HL-60 (cell line): ENCODE measurements at regions not wholly inside any gene's neighbourhood (a gene's known extent, or its start where the extent isn't known, plus 50 kb on each side); places are given as distances from the start of the nearest gene placed in this dataset.

Source experiments
- DNase-seq, 2 experiments: peaks; one replicate each; pipeline ENCODE4 v3.0.0-alpha.2; 2010 to 2020; ENCODE audit warnings: low read depth in 1 of 2, low spot score in 1 of 2
- H3K27ac ChIP-seq: fragments of 250-450 bp; sonication (Bioruptor Pico); replicated peaks from 2 replicates; pipeline ENCODE4 v1.5.1; 2020; ENCODE audit warnings: mild to moderate bottlenecking, moderate library complexity
- H3K27me3 ChIP-seq: fragments of 250-450 bp; sonication (Bioruptor Pico); 2 replicates; pipeline ENCODE4 v1.5.1; 2021; ENCODE audit warnings: mild to moderate bottlenecking, moderate library complexity; ENCODE audit not compliant: insufficient read depth, poor library complexity, severe bottlenecking
- H3K4me3 ChIP-seq: replicated peaks from 2 replicates; pipeline ENCODE4 v1.5.1; 2011; ENCODE audit warnings: mild to moderate bottlenecking, control low read depth, low read length; ENCODE audit not compliant: insufficient read depth
- GABPA ChIP-seq: IDR thresholded peaks from 2 replicates; pipeline ENCODE4 v1.6.1; 2012; ENCODE audit warnings: low read depth
- POLR2AphosphoS5 ChIP-seq: IDR thresholded peaks from 2 replicates; pipeline ENCODE4 v1.6.1; 2012; ENCODE audit warnings: low read depth
- SPI1 ChIP-seq: IDR thresholded peaks from 2 replicates; pipeline ENCODE4 v1.6.1; 2012; ENCODE audit warnings: low read depth, mild to moderate bottlenecking, borderline replicate concordance
- TF ChIP-seq, protein P1 (sequence below): IDR thresholded peaks from 2 replicates; pipeline ENCODE4 v1.6.1; 2012; ENCODE audit warnings: low read depth; ENCODE audit not compliant: insufficient replicate concordance
- TF ChIP-seq, protein P2 (sequence below): IDR thresholded peaks from one replicate; pipeline ENCODE4 v1.5.1; 2011; ENCODE audit warnings: low read length, control low read depth, inconsistent platforms; ENCODE audit not compliant: insufficient read depth

DNA sequence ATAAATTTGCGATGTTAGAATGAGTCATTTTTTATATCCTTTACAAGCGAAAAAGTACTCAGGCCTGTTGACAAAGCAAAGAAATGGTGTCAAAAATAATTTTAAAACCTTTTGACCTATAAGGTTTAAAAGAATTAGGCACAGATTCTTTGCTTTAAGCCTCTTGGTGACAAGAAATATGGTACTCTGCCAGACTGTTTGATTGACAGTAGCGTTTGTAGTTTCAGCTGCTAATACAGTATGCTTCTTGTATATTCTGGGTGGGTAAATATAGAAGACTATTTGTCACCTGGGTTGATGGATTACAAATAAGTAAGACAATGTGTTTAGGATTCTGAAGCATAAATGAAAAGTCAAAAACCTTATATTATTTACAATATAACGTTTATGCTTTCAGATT lies 193.1 kb upstream of the PITX2 start:
- no peak for TF ChIP-seq GABPA
- TF ChIP-seq, protein P1, sequence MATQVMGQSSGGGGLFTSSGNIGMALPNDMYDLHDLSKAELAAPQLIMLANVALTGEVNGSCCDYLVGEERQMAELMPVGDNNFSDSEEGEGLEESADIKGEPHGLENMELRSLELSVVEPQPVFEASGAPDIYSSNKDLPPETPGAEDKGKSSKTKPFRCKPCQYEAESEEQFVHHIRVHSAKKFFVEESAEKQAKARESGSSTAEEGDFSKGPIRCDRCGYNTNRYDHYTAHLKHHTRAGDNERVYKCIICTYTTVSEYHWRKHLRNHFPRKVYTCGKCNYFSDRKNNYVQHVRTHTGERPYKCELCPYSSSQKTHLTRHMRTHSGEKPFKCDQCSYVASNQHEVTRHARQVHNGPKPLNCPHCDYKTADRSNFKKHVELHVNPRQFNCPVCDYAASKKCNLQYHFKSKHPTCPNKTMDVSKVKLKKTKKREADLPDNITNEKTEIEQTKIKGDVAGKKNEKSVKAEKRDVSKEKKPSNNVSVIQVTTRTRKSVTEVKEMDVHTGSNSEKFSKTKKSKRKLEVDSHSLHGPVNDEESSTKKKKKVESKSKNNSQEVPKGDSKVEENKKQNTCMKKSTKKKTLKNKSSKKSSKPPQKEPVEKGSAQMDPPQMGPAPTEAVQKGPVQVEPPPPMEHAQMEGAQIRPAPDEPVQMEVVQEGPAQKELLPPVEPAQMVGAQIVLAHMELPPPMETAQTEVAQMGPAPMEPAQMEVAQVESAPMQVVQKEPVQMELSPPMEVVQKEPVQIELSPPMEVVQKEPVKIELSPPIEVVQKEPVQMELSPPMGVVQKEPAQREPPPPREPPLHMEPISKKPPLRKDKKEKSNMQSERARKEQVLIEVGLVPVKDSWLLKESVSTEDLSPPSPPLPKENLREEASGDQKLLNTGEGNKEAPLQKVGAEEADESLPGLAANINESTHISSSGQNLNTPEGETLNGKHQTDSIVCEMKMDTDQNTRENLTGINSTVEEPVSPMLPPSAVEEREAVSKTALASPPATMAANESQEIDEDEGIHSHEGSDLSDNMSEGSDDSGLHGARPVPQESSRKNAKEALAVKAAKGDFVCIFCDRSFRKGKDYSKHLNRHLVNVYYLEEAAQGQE = no peak
- no peak for TF ChIP-seq POLR2AphosphoS5
- TF ChIP-seq, protein P2, sequence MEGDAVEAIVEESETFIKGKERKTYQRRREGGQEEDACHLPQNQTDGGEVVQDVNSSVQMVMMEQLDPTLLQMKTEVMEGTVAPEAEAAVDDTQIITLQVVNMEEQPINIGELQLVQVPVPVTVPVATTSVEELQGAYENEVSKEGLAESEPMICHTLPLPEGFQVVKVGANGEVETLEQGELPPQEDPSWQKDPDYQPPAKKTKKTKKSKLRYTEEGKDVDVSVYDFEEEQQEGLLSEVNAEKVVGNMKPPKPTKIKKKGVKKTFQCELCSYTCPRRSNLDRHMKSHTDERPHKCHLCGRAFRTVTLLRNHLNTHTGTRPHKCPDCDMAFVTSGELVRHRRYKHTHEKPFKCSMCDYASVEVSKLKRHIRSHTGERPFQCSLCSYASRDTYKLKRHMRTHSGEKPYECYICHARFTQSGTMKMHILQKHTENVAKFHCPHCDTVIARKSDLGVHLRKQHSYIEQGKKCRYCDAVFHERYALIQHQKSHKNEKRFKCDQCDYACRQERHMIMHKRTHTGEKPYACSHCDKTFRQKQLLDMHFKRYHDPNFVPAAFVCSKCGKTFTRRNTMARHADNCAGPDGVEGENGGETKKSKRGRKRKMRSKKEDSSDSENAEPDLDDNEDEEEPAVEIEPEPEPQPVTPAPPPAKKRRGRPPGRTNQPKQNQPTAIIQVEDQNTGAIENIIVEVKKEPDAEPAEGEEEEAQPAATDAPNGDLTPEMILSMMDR = no peak
- TF ChIP-seq SPI1 = no peak
- no peak overlapping the region for H3K27ac ChIP-seq
- DNase-seq = no peak
- H3K27me3 ChIP-seq = no peaks in the 10 kb centered on the region
- no peak overlapping the region for H3K4me3 ChIP-seq

DNA sequence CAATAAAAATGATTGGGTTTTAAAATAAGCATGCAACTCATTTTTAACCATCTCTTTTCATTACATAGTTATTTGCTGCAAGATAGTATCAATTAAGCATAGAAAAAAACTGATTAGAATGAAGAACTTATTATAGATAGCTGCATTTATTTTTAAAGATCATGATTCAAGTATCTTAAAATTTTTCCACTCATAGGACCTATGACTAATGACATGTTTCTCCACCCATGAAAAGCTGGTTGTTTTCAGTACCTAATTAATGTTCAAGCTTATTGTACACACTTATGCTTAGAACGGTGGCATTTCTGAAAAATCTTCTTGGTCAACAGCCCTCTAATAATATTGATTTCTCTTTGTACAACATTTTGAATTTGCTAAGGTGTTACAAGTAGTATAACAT lies 193.5 kb upstream of the PITX2 start:
- Histone ChIP-seq H3K27ac (no peak overlapping the region), H3K27me3 (no peaks in the 10 kb centered on the region), H3K4me3 (no peak overlapping the region)
- TF ChIP-seq, protein P2 = no peak
- TF ChIP-seq, protein P1 = no peak
- no peak for TF ChIP-seq POLR2AphosphoS5
- no peak for TF ChIP-seq GABPA
- no peak for TF ChIP-seq SPI1
- DNase-seq = no peak

DNA sequence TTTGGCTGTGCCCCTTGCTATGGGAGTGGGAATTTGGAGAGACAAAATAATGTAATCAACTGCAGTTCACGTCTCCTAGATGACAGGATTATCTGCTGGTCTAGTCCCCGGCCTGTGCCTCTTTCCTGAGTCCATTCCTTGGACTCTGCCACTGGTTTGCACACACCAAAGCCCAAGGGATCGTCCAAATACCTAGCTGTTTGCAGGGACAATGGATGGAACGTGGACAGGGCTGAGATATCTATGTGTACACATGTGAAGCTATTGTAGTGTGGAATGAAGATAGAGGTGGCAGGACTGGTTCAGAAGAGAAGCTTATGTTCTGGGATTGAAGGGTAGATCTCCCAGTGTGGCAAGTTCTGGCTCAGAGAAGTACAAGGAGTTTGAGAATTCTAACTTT lies 198.3 kb upstream of the PITX2 start:
- H3K4me3 ChIP-seq = no peak overlapping the region
- H3K27me3 ChIP-seq = no peaks in the 10 kb centered on the region
- TF ChIP-seq GABPA (no peak), SPI1 (no peak), POLR2AphosphoS5 (no peak)
- TF ChIP-seq, protein P1 = no peak
- TF ChIP-seq, protein P2 = no peak
- no peak for DNase-seq
- no peak overlapping the region for H3K27ac ChIP-seq
